Activated T-cell treated with anti-CD3 and anti-CD28 coated beads, Interleukin-2, amount 50 U/mL, for 48 hours (primary cell): ENCODE measurements at regions not wholly inside any gene's neighbourhood (a gene's known extent, or its start where the extent isn't known, plus 50 kb on each side); places are given as distances from the start of the nearest gene placed in this dataset.
"Not testable (repeated sequence)": the region's sequence is repeated elsewhere in the genome, so short reads cannot be mapped to it uniquely, and the experiment has no call there.

ENCODE experiments used
- DNase-seq, 2 experiments: peaks; one replicate each; pipeline ENCODE4 v3.0.0-alpha.2; 2020

GRCh38 chr7:29703830-29704229 is 102.5 kb upstream of the WIPF3 start:
- not testable (repeated sequence) for DNase-seq

GRCh38 chr7:29709002-29709401 is 97.3 kb upstream of the WIPF3 start:
- not testable (repeated sequence) for DNase-seq

GRCh38 chr7:29723127-29723526 is 83.2 kb upstream of the WIPF3 start:
- not testable (repeated sequence) for DNase-seq

- DNase-seq: no peak
These were observed 82.7 kb upstream of the WIPF3 start for GRCh38 chr7:29723599-29723998.

GRCh38 chr7:29729534-29730165 is 76.7 kb upstream of the WIPF3 start:
- DNase-seq: not testable (repeated sequence)

GRCh38 chr7:29734246-29734731 is 72.0 kb upstream of the WIPF3 start:
- DNase-seq: no peak

- not testable (repeated sequence) for DNase-seq
These were observed 58.6 kb upstream of the WIPF3 start for GRCh38 chr7:29747645-29748245.

GRCh38 chr7:29748286-29749099 is 57.8 kb upstream of the WIPF3 start:
- no peak for DNase-seq

- DNase-seq: no peak
These were observed 56.5 kb upstream of the WIPF3 start for GRCh38 chr7:29749701-29750321.

GRCh38 chr7:29750373-29750940 is 55.9 kb upstream of the WIPF3 start:
- not testable (repeated sequence) for DNase-seq

- DNase-seq: not testable (repeated sequence)
These were observed 55.3 kb upstream of the WIPF3 start for GRCh38 chr7:29751012-29751411.

GRCh38 chr7:29754874-29755490 is 51.3 kb upstream of the WIPF3 start:
- DNase-seq: no peak
